HG03095 (cell line): ENCODE measurements at regions not wholly inside any gene's neighbourhood (a gene's known extent, or its start where the extent isn't known, plus 50 kb on each side); places are given as distances from the start of the nearest gene placed in this dataset.

ENCODE experiments used
- ATAC-seq: cut with Tn5 transposase; IDR thresholded peaks from one replicate; pipeline ENCODE4 v1.9.1; 2021; ENCODE audit warnings: moderate library complexity; ENCODE audit not compliant: unreplicated experiment

DNA sequence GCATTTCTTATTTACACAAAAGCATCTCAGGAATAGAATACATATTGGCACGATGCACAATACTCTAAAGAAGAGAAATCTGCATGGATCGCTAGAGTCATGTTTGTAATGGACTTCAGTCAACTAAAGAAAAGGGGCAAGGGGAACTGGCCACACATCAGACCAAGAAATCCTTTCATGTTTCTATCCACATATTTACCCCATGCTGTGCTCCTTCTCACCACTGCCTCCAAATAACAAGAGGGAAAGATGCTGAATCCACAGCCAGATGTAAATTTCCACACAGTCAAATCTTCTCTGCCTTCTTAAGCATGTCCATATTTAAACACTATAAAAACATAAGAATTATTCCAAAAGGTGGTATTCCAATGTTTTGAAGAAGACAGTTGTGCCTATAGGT is 67.6 kb downstream of the COX18 start:
- no peak for ATAC-seq

DNA sequence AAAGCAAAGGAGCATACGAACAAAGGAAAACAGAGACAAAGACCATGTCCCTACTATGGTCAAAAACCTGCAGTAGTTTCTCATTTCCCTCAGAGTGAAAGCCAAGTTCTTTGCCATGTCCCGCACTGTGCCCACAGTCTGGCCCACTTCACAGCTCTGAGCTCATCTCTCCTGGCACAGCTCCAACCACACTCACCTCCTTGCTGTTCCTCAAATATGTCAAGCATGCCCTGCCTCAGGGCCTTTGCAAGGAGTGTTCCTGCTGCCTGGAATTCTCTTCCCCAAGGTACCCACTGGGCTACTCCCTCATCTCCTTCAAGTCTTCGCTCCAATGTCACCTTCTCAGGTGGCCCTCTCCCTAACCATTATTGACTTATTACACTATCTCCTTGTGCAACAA is 72.1 kb downstream of the COX18 start:
- ATAC-seq, result no peak

DNA sequence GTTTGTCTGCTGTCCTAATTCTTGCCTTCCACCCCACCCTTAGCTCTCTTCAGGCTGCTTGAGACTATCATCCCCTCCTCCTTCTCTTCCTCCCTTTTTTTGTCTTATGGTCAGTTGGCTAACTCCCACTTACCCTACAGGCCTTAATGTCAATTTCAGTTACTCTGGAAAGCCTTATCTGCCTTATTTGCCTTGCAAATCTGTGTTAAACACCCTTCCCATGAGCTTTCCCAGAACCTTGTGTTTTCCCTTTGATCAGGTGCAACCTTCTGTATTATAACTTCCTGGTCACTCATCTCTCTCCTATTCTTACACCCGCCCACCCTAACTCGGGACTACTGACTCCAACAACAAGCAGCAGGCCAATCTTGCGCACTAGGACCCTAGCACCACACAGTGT is 74.8 kb downstream of the COX18 start:
- no peak for ATAC-seq

DNA sequence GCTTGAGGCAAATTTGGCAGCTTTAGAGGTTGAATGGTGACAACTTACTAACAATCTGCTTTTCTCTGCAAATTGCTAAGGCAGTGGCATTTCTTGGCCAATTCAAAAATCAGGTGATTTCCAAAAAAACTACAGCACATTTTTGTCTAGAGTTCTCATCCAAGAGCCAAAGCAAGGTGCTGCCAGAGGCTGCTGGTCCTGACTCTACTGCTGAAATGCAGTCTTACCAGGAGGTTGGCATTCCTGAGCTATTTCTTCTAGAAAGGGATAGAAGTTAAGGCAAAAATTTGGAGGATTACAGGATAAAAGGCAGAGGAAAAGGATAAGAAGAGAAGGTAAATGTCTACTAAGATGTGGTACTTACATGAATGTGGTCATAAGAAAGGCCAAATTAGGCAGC is 75.6 kb downstream of the COX18 start:
- ATAC-seq, result no peak

DNA sequence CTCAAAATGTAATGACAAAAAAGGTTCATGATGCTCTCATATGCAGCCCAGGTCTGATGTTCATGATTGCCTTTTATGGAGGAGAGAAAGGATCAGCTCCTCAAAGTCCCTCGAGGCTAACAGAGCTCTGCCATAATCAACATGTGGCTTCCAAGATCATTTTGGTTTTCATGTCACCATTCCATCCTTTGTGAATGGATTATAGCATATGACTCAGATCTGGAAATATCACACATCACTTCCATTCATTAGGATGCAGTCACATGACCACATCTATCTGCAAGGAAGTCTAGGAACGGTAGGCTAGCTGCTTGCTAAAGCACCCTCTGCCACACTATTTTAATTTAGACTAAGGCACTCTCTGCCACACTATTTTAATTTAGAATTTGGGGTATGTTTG is 77.6 kb downstream of the COX18 start:
- no peak for ATAC-seq

DNA sequence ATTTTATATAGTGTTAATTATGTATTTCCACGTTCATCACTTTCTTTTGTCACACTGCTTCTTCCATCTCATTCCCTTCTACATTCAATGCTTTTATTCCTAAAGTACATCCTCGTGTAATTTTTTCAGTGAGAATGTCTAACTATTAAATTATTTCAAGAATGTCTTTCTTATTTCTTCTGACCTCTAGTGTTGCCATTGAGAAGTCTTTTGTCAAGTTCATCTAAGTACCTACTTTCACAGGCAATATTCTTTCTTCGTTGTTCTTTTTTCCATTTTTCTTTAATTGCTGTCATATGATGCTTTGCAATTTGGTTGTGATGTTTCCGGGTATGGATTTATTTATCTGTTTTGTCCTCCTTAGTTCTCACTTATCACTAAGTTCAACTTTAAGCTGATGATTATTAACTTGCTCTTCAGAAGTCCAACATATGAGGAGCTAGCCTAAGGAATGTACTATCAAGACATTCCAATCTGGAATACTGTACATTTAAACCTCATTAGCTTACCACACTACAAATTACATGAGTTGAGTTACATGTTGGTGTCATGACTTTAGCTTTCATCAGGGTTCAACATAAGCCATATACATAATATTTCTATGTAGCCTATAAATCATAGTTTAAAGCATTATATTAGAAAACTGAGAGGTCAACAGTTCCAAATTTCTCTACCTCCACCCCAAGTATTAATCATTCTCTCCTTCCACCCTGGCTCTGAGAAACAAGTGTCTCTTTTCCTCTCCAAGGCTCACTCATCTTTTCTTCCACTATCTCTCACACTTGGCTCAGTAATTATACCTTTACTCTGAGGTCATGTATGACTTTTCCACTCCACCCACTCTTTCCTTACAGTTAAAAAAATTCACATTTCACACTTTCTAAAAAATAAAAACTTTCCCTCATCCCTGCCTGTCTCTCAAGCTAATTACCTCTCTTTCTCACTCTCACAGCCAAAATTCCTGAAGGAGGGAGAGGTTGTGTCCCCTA is 81.5 kb downstream of the COX18 start:
- ATAC-seq, result no peak

DNA sequence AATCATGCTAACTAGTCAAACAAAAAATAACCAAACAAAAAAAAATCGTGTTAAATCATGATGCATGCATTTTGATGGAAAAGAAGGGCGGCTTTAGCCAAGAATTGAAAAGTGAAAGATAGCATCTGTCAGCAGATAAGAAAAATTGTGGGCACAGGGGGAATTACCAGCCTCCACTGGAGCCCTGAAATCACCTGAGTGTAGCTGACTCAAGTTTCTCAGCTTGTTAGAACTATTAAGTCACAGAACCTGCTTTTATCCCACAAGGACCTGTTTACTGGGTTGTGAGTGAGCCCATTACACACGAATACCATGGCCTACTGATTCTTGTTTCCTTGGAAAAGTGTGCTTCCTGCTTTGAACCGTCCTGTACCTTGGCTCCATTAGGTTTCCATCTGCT is 85.2 kb downstream of the COX18 start:
- no peak for ATAC-seq

DNA sequence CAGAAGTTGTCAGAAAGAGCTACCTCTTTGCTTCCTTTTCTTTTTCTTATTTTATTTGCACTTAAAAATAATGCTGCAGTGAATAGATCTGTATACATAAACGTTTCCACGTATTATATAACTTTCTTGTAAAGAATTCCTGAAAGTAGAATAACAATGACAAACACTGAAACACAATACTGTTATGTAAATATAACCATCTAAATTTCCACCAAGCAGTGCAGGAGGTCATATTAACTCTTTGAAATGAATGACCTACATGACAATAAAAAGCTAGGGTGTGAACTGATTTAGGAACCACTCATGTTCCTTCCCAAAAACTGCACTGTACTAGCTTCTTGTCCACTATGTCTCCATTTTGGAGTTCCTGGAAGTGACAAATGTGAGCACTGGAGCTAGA is 85.8 kb downstream of the COX18 start:
- no peak for ATAC-seq

DNA sequence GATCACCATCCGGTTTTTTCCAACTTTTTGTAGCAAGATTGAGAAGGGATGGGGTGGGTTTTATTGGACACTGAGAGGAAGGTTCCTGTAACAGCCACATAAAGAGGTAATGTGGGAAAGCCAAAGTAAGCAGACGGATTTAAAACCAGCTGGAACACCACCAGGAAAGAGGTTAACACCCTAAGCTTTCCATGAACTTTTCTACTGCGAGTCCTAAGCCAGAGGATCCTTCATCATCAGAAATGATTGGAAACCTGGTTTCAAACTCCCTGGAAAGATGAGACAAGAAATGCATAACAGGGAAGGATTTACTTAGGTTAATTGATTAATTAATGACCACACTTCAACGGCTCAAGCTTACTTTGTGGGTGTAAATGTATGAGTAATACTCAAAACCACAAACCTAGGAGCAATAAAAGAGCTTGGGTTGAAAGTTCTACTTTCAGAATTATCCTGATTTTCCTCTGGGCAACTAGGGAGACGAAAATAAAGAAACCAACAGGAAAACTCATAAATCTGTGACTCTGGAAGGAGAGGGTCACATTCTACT is 91.5 kb downstream of the COX18 start:
- no peak for ATAC-seq

DNA sequence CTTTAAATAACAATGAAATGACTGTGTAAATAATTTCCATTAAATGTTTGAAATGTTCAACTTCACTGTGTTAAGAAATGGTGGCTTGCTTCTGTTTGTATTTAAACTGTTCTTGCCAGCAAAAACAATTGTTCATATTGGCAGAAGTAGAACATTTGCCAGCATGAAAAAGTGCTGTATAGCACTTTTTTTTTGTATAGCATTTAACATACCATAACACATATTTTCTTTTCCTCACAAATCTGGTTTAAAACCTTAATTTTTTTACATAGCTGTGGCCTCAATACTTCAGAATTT is 94.1 kb downstream of the COX18 start:
- no peak for ATAC-seq

DNA sequence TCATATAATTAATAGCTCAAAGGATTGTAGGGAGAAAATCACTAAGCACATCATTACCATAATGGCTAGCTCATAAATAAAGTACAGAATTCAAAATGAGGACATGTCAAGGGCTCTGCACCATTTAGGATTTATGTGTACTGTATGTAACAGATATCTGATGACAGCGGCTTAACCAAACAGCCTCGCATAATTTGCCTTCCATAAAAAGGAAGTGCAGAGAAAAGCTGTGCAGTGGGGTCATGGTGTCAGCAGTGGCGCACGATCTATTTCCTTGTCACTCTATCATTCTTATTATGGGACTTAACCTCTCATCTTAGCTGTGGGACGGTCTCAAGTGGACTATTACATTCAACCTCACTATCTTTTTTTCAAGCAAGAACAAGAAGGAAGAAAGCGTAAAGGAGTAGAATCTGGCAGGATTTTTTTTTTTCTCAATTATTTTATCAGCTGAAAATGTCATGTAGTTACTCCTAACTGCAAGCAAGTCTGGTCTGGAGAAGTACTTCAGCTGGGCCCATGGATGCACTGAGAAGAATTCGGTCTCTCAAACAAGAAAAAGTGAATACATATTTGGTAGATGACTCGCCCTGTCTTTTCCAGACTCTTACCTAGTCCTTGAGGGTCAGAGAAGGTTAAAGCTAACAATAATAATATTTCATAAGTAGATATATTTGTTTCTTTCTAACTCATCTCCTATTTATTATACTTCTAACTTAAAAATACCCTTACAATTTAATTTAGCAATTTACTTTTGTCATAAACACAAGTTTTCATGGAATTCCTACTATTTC is 94.6 kb downstream of the COX18 start:
- ATAC-seq, result no peak

DNA sequence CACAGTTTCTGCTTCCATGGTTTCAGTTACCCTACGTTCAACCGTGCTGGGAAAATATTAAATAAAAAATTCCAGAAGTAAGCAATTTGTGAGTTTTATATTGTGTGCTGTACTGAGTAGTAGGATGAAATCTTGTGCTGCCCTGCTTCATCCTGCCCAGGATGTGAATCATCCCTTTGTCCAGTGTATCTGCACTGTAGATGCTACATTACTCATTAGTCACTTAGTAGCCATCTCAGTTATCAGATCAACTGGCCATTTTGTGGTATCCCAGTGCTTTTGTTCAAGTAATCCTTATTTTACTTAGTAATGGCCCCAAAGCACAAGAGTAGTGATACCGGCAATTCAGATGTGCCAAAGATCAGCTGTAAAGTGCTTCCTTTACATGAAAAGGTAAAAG is 97.9 kb downstream of the COX18 start:
- ATAC-seq, result no peak

DNA sequence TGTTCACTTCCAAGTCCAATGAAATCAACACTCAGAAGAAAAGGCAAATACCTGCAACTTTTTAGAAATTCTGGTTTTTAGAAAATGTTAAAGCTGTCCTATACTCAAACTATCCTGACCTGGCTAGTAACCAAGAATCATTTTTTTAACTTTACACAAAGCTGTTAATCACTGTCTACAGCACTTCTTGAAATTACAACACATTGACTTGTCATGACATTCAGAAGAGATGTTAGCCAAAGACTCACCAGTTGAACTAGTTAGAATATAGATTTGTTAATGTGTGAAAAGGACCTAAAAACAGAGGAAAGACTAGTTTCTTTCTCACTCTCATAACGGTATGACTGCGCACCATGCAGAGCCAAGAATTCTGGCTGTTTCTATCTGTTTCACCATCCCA is 98.8 kb downstream of the COX18 start:
- no peak for ATAC-seq

DNA sequence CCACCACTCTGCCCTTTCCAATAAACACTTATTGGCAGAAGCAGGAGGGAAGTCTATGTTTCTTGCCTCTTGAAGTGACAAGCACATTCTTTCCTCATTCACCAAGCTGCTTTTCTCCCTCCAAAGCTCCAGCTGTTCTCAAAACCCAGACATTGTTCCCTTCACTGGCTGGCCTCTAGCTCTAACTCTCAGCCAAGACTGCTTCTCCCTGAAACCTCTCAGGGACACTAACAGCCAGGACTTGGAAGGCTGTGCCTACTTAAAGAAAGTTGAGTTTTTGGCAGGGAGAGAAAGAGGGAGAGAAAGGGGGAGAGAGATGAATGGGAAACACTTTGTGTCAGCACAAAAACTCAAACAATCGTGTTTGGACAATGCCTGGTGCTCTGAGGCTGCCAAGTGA is 99.5 kb downstream of the COX18 start:
- no peak for ATAC-seq

DNA sequence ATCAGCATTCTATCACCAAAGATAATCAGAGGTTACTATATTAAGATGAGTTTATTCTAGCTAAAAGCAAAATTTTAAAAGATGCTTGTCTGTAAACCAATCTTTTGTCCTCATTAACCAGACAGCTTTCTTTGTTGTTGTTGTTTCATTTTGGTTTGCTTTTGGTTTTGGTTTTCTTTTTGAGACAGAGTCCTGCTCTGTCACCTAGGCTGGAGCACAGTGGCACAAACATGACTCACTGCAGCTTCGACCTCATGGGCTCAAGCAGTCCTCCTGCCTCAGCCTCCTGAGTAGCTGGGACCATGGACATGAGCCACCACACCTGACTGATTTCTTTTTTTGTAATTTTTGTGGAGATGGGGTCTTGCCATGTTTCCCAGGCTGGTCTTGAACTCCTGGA is 102.9 kb downstream of the COX18 start:
- no peak for ATAC-seq

DNA sequence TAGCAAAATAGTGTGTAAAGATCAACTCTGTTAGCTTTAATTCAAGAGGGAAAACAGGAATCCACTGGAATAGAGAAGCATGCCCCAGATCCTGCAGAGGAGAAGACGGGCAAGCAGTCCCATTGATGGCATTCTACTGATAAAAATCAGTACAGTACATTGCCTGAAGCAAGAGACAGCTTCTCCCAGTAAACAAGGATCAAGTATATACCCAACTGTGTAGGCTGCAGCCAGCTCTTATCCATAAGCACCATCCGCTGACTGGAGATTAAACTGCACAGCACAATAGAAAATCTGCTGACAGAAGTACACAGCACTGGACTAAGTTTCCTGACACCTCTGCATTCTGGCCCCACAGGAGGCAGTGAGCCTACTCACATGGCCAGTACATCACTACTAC is 110.1 kb downstream of the COX18 start:
- no peak for ATAC-seq

DNA sequence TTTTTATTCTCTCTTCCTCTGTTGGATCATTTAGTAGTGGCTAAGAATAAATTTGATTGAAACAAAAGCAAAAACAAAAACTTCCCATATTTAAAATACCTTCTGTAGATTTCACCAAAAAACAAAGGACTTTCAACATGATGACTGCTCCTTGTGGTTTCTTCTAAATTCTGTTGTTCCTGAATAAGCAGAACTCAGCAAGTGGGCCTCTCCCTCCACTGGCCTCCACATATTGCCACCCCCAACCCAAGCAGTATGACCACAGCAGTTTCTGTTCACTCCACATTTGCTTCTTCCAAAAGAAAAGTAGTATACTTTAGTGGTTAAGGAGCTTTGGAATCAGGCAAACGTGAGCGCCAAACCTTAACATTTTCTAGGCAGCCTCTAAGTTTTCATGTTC is 114.7 kb downstream of the COX18 start:
- ATAC-seq, result no peak

DNA sequence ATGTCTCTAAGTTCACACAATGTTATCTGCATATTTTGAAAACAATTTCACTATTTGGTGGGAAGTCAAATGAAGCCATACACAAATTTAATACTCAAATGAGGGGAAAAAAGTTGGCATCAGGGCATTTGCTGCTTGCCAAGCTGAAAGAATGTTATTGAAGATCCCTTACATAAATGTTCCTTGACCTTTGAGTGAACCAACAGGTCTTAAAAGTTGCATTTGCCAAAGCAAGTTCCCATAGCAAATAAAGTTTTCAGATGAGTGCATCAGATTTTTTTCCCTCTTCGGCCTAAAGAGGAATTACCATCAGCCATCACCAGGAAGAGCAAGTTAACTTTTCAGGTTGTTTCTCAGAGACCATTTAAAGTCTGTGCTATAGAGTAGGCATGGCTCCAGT is 115.9 kb downstream of the COX18 start:
- no peak for ATAC-seq

DNA sequence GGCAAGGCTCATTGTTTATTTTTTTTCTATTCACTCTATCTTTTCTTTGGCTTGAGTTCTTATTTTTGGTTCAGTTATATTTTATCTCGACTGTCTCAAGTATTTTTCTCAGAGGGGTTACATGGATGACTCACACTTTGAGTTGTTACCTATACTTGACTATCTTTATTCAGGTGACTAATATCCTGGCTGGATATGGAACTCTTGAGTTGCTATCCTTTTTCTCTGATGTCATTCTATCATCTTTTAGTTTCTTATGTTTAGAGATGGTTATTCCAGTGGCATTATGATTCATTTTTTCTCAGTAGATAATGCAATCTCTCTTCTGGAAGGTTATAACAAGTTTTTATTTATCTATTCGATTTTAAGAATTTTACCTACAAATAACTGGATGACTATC is 117.9 kb downstream of the COX18 start:
- no peak for ATAC-seq

DNA sequence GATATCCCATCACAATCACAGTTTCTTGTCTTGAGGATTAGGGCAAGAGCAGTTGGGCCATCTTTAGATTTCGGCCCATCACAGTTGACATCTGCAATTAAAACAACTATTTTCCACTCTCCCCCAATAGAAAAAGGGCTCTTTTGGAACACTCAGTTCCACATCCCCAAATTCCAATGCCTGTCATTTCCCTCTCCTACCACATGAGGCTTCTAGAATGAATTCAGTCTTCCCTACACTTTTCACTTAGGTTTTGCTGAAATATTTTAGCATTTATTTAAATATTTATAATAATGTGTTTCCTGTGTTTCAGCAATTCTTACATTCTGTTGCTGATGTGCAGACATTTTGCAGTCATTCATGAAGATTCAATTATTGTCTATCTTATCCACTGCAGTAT is 118.4 kb downstream of the COX18 start:
- no peak for ATAC-seq

DNA sequence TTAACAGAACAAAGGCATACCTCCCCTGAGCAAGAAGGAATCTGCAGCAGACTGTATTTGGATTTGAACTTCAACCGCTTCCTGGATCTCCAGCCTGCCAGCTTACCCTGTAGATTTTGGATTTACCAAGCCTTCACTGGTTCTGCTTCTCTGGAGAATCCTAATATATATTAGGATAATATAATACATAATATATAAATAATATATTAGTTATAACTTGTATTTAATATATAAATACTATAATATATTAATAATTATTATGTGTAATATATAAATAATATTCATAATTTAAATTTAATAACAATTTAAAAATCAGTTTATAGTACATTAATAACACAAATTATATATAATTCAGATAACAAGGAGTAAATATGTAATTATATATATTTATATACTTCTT is 121.4 kb downstream of the COX18 start:
- ATAC-seq, result no peak

DNA sequence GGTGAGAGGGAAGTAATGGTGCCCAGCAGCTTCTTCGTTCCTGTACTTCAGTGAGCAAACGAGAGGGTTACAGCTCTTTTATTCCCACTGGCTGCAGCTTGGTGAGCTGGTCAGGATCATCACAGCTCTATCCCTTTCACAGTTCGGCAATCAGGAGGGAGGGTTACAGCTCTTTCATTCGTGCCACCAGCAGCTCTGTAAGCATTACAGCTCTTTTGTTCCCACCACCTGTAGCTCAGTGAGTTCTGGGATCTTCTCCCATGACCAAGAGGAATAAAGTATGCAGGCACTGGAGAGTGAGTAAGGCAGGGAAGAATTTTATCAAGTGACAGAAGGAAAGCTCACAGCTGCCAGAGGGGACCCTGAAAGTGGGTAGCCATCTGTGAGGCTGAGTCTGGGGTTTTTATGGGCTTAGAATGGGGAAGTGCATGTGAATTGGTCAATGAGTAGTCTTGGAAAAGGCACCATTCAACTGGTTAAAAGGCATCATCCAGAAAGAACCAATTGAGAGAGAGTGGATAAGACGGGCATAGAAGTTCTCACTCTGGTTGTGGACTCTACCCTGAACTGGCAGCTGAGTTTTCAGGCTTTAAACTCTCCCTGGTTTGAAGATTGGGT is 123.7 kb downstream of the COX18 start:
- ATAC-seq, result no peak
